Heart left ventricle (tissue), 16 donors: ENCODE measurements at regions not wholly inside any gene's neighbourhood (a gene's known extent, or its start where the extent isn't known, plus 50 kb on each side); places are given as distances from the start of the nearest gene placed in this dataset.

Source experiments
- ATAC-seq, 4 donors: fragments of 200-7000 bp; cut with Tn5 transposase; one replicate each; pipeline ENCODE4 v1.9.1; 2020 to 2022; ENCODE audit warnings: moderate library complexity in 4 of 4, mild to moderate bottlenecking in 3 of 4, moderate number of reproducible peaks in 1 of 4
- DNase-seq, 5 donors: peaks; one replicate each; pipeline ENCODE4 v3.0.0-alpha.2; 2020
- H3K27ac ChIP-seq, 12 donors: fragments of 200-600 bp; sonication (generic) in 4 of 12; one replicate each; pipeline versions ENCODE4 v1.5.0 to v1.8.0; 2016 to 2022; ENCODE audit warnings: mild to moderate bottlenecking in 2 of 12
- H3K27me3 ChIP-seq, 9 donors: fragments of 200-600 bp; sonication (generic) in 2 of 9; one replicate each; pipeline versions ENCODE4 v1.5.1 to v1.8.0; 2016 to 2022; ENCODE audit warnings: mild to moderate bottlenecking in 3 of 9
- H3K36me3 ChIP-seq, 9 donors: fragments of 200-600 bp; sonication (generic) in 2 of 9; one replicate each; pipeline versions ENCODE4 v1.5.0 to v1.8.0; 2018 to 2022; ENCODE audit warnings: mild to moderate bottlenecking in 2 of 9
- H3K4me1 ChIP-seq, 12 donors: fragments of 200-600 bp; sonication (generic) in 4 of 12; one replicate each; pipeline versions ENCODE4 v1.5.0 to v1.8.0; 2016 to 2022; ENCODE audit warnings: mild to moderate bottlenecking in 3 of 12
- H3K4me3 ChIP-seq, 12 donors: fragments of 200-600 bp; sonication (generic) in 4 of 12; one replicate each; pipeline versions ENCODE4 v1.5.0 to v1.8.0; 2017 to 2022; ENCODE audit warnings: mild to moderate bottlenecking in 9 of 12, moderate library complexity in 4 of 12
- H3K9me3 ChIP-seq, 12 donors: fragments of 200-600 bp; sonication (generic) in 4 of 12; one replicate each; pipeline versions ENCODE4 v1.5.0 to v1.8.0; 2016 to 2022; ENCODE audit warnings: mild to moderate bottlenecking in 1 of 12
- POLR2A ChIP-seq, 2 donors: fragments of 450-650 bp; IDR thresholded peaks; one replicate each; pipeline ENCODE4 v1.6.1; 2017; ENCODE audit warnings: antibody characterized with exemption in 2 of 2, mild to moderate bottlenecking in 2 of 2, moderate library complexity in 2 of 2
- WGBS, 4 donors: extraction: QIAGEN DNeasy Blood & Tissue Kit in 2 of 4; methylation state at CpG; one replicate each; pipeline versions ENCODE4 v1.1.5 to v1.1.7; 2013 to 2018; 5-methylcytosine and 5-hydroxymethylcytosine counted together
- intact Hi-C, 10 donors: fragments of 100-400 bp; cut with DNase I; formaldehyde crosslinking; loops; one replicate each; pipeline versions ENCODE4 v1.11.1 to v1.14.2; 2022
- TF ChIP-seq, protein P1 (sequence below), 12 donors: fragments of 200-600 bp; sonication (generic) in 4 of 12; IDR thresholded peaks; one replicate each; pipeline versions ENCODE4 v1.5.0 to v1.8.0; 2018 to 2022; ENCODE audit warnings: antibody characterized with exemption in 12 of 12, mild to moderate bottlenecking in 5 of 12
- donor health status: ischemic (EF 13 %, LVEDD 7.1; RV severe dilation, severe dysfunction).
- donor health status: healthy with polysubstance abuse.
- donor health status: DM: no; HTN: yes; CAD: no.
- donor health status: DM: no; HTN: no; CAD: no.
- donor health status: ischemic (EF 25% LVEDD 6.9; RV normal size, moderate dysfunction).
- donor health status: ischemic (EF 25% LVEDD 5.7; RV mildly dilated, moderate dysfunction).
- donor health status: healthy.
- donor health status: DM: yes; HTN: yes; CAD: no.
- donor health status: ischemic (EF 35%, LVEDD 5.7; RV mildly dilated, moderate dysfunction).
- donor health status: nonischemic (EF 11% LVEDD 7.7; RV severe dilation, severe dysfunction).
- donor health status: DM: yes; HTN: yes; CAD: no.
- donor health status: PGD.
- donor health status: ischemic (EF 29% LVEDD 5.4; RV normal size, mild dysfunction).
- donor health status: nonischemic (EF 23%, LVEDD 6.1; RV moderate dilation, normal function).

GRCh38 chr4:81714291-81714690, 242.6 kb upstream of the RASGEF1B start:
- 83 to 90% (median 87%) methylated on average over 4 of the region's 4 CpGs for WGBS, 4 donors
- no peaks in the 10 kb centered on the region for H3K9me3 ChIP-seq
- no peaks in the 10 kb centered on the region for H3K27me3 ChIP-seq
- H3K4me1 ChIP-seq = no peaks in the 10 kb centered on the region
- no peak for TF ChIP-seq POLR2A (IDR thresholded peaks at IDR 0.05)
- TF ChIP-seq, protein P1, sequence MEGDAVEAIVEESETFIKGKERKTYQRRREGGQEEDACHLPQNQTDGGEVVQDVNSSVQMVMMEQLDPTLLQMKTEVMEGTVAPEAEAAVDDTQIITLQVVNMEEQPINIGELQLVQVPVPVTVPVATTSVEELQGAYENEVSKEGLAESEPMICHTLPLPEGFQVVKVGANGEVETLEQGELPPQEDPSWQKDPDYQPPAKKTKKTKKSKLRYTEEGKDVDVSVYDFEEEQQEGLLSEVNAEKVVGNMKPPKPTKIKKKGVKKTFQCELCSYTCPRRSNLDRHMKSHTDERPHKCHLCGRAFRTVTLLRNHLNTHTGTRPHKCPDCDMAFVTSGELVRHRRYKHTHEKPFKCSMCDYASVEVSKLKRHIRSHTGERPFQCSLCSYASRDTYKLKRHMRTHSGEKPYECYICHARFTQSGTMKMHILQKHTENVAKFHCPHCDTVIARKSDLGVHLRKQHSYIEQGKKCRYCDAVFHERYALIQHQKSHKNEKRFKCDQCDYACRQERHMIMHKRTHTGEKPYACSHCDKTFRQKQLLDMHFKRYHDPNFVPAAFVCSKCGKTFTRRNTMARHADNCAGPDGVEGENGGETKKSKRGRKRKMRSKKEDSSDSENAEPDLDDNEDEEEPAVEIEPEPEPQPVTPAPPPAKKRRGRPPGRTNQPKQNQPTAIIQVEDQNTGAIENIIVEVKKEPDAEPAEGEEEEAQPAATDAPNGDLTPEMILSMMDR (IDR thresholded peaks at IDR 0.05) = no peak
- H3K4me3 ChIP-seq = no peak overlapping the region
- H3K27ac ChIP-seq = no peak overlapping the region
- ATAC-seq = no peak
- intact Hi-C loops = no loop called here
- no peak for DNase-seq
- no peaks in the 10 kb centered on the region for H3K36me3 ChIP-seq

GRCh38 chr4:81712714-81713113, 241.0 kb upstream of the RASGEF1B start:
- ATAC-seq (no peak), DNase-seq (no peak)
- H3K27ac ChIP-seq = no peak overlapping the region
- TF ChIP-seq, protein P1 (IDR thresholded peaks at IDR 0.05) = no peak
- TF ChIP-seq POLR2A (IDR thresholded peaks at IDR 0.05) = no peak
- H3K27me3 ChIP-seq = no peaks in the 10 kb centered on the region
- H3K4me1 ChIP-seq = no peaks in the 10 kb centered on the region
- H3K36me3 ChIP-seq = no peaks in the 10 kb centered on the region
- intact Hi-C loops = no loop called here
- WGBS, 4 donors = 87 to 94% (median 91%) methylated on average over 2 of the region's 2 CpGs
- no peak overlapping the region for H3K4me3 ChIP-seq
- no peaks in the 10 kb centered on the region for H3K9me3 ChIP-seq

- Histone ChIP-seq H3K4me1 (peaks cover 0 to 2% (median 0%) of the 10 kb centered on the region in 12 donors), H3K36me3 (no peaks in the 10 kb centered on the region), H3K4me3 (no peak overlapping the region), H3K27ac (peak overlapping the region in 2 of 12 donors; percentile 19 to 40), H3K9me3 (no peaks in the 10 kb centered on the region), H3K27me3 (no peaks in the 10 kb centered on the region)
- 43 to 57% (median 55%) methylated on average over 2 of the region's 2 CpGs for WGBS, 4 donors
- intact Hi-C loops = no loop called here
- TF ChIP-seq, protein P1 (IDR thresholded peaks at IDR 0.05) = no peak
- no peak for TF ChIP-seq POLR2A (IDR thresholded peaks at IDR 0.05)
- no peak for DNase-seq
- peak in 1 of 4 donors; percentile 16 for ATAC-seq
Observed at GRCh38 chr4:81704461-81704860, 232.8 kb upstream of the RASGEF1B start.

GRCh38 chr4:81700189-81700588, 228.5 kb upstream of the RASGEF1B start:
- no peak overlapping the region for H3K4me3 ChIP-seq
- 81 to 87% (median 86%) methylated on average over 4 of the region's 4 CpGs for WGBS, 4 donors
- H3K9me3 ChIP-seq = no peaks in the 10 kb centered on the region
- no peak for TF ChIP-seq POLR2A (IDR thresholded peaks at IDR 0.05)
- TF ChIP-seq, protein P1 (IDR thresholded peaks at IDR 0.05) = no peak
- H3K4me1 ChIP-seq = peaks cover 0 to 2% (median 0%) of the 10 kb centered on the region in 12 donors
- DNase-seq = no peak
- no peaks in the 10 kb centered on the region for H3K27me3 ChIP-seq
- H3K36me3 ChIP-seq = no peaks in the 10 kb centered on the region
- intact Hi-C loops = no loop called here
- ATAC-seq = no peak
- H3K27ac ChIP-seq = no peak overlapping the region
